GM21423 (cell line): ENCODE measurements at regions not wholly inside any gene's neighbourhood (a gene's known extent, or its start where the extent isn't known, plus 50 kb on each side); places are given as distances from the start of the nearest gene placed in this dataset.
"Not testable (repeated sequence)": the region's sequence is repeated elsewhere in the genome, so short reads cannot be mapped to it uniquely, and the experiment has no call there.

Experiments used
- ATAC-seq: cut with Tn5 transposase; IDR thresholded peaks from one replicate; pipeline ENCODE4 v1.9.1; 2021; ENCODE audit warnings: mild to moderate bottlenecking, moderate library complexity; ENCODE audit not compliant: unreplicated experiment

- no peak for ATAC-seq
Observed at GRCh38 chr7:45402480-45403218, 171.5 kb upstream of the ADCY1 start.

GRCh38 chr7:45404622-45405021 is 169.5 kb upstream of the ADCY1 start:
- no peak for ATAC-seq

GRCh38 chr7:45407730-45408408 is 166.3 kb upstream of the ADCY1 start:
- no peak for ATAC-seq

- ATAC-seq: no peak
Observed at GRCh38 chr7:45408409-45408737, 165.8 kb upstream of the ADCY1 start.

GRCh38 chr7:45410893-45411292 is 163.3 kb upstream of the ADCY1 start:
- ATAC-seq: no peak

- no peak for ATAC-seq
Observed at GRCh38 chr7:45413419-45413818, 160.7 kb upstream of the ADCY1 start.

- no peak for ATAC-seq
Observed at GRCh38 chr7:45414226-45414625, 159.9 kb upstream of the ADCY1 start.

- no peak for ATAC-seq
Observed at GRCh38 chr7:45415265-45415664, 158.9 kb upstream of the ADCY1 start.

- ATAC-seq: no peak
Observed at GRCh38 chr7:45416846-45417245, 157.3 kb upstream of the ADCY1 start.

- no peak for ATAC-seq
Observed at GRCh38 chr7:45417268-45417667, 156.9 kb upstream of the ADCY1 start.

- no peak for ATAC-seq
Observed at GRCh38 chr7:45417735-45418134, 156.4 kb upstream of the ADCY1 start.

GRCh38 chr7:45420843-45421495 is 153.2 kb upstream of the ADCY1 start:
- no peak for ATAC-seq

GRCh38 chr7:45421806-45422205 is 152.4 kb upstream of the ADCY1 start:
- ATAC-seq: no peak

GRCh38 chr7:45430397-45430796 is 143.8 kb upstream of the ADCY1 start:
- ATAC-seq: no peak

GRCh38 chr7:45434167-45434784 is 139.9 kb upstream of the ADCY1 start:
- ATAC-seq: no peak

GRCh38 chr7:45435131-45435530 is 139.0 kb upstream of the ADCY1 start:
- ATAC-seq: no peak

- ATAC-seq: no peak
Observed at GRCh38 chr7:45435846-45436245, 138.3 kb upstream of the ADCY1 start.

- ATAC-seq: not testable (repeated sequence)
Observed at GRCh38 chr7:45440776-45441175, 133.4 kb upstream of the ADCY1 start.

GRCh38 chr7:45443263-45443662 is 130.9 kb upstream of the ADCY1 start:
- ATAC-seq: no peak

- ATAC-seq: peak; percentile 55
Observed at GRCh38 chr7:45446195-45446944, 127.8 kb upstream of the ADCY1 start.

GRCh38 chr7:45447296-45447695 is 126.9 kb upstream of the ADCY1 start:
- no peak for ATAC-seq
